ENCODE measurements at regions not wholly inside any gene's neighbourhood (a gene's known extent, or its start where the extent isn't known, plus 50 kb on each side); places are given as distances from the start of the nearest gene placed in this dataset.

DNA sequence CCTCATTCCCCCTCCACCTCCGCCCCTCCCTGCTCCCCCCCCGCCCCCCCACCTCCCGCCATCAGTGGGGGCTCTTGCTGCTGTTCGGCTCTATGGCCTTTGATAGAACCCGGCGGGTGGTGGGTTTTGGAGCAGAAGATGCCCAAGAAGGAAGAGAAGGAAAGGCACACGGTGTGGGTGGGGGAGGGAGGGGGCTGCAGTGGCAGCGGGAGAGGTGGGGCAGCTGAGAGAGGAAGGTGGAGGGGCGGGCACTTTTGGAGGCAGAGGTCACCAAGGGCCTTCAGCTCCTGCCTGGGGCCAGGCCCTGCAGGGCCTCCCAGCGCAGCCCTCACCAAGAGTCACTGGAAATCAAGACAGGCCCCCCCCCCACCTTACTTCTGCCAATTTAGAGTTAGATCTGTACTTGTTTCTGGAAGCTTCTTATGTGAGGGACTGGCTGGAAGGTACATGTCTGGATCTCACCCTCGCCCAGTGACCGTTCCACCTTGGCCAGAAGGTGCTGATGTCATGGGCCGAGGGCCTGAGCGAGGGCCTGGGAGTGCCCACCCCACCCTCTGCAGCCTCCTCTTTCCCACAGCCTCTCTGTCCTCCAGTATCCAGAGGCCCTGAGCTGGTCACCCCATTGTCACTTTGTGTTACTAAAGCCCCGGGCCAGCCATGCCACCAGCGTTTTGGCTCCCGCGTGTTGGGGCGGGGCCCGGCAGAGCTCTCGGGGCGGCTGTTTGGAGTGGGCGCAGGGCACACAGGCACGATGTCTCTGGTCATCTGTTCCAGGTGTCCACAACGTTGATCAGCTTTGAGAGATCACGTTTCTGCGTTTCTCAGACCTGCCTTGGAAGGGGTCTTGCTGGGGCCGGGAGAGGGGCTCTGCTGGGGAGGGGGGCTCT lies 153.9 kb downstream of the KIF26A start:
- no peak for DNase-seq

DNA sequence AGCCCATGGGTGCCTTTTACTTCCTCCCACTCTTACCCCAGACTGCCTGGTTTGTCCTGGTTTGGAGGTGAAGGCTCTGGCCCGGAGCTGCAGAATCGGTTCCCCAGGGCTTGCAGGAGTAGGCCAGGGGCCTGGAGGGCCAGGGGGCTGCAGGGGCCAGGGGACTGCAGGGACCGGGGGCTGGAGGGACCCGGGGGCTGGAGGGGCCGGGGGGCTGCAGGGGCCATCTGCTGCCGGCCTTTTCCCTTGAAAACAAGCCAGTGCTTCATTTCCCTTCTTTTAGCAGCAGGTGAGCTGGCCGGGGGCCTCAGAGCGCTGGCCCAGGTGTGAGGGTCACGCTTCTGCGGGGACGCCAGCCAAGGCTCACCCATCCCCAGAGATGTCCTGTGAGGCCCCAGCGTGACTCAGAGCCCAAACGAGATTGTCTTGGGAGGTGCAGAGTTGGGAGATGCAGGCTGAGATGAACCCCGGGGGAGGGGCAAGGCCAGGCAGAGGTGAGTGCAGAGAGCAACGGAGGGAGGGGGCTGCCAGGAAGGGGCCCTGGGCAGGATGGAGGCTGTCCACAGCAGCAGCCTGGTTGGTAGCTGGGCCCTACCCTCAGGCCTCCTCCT lies 154.9 kb downstream of the KIF26A start:
- no peak for DNase-seq

DNA sequence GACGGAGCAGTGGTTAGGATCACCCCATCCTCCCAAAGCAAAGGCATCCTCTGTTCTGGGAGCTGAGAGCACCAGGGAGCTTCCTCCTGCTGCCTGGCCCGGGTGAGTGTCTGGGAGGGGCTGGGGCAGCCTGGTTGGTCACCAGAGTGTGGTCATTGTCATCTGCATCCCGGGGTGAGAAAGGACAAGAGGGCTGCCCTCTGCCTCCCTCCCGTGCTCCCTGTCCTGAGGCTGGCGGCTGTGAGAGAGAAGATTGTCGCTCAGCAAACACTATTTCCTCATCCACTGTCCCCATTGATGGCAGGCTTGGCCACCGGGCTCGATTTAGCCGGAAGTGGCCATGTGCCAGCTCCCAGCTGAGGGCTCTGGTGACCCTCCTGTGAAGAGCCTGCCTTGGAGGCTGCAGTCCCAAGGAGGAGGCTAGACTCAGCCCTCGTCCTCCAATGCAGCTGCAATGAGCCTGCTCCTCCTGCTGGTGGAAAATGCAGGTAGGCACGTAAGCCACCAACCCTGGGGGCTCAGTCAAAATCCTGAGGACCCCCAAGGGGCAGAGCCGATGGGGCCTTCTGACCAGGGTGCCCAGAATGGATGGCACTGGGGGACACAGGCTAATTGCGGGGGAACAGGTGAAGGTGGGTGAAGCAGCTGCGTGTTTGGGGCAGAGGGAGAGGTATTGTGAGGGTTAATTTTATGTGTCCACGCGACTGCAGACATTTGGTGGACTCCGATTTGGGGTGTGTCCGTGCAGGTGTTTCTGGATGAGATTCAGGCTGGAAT lies 155.7 kb downstream of the KIF26A start:
- DNase-seq, result no peak

DNA sequence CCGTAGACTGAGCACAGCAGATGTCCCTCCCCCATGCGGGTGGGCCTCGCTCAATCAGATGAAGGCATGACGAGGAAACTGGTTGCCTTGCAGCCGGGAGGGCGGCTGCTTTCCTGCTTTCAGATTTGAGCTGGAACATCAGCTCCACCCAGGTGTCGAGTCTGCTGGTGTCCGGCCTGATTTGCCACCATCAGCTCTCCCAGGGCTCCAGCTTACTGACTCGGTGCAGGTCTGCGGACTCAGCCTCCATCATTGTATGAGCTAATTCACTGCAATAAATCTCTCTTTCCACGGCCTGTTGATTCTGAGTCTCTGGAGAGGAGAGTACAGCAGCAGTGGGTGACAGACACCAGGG lies 156.2 kb downstream of the KIF26A start:
- DNase-seq, result no peak

DNA sequence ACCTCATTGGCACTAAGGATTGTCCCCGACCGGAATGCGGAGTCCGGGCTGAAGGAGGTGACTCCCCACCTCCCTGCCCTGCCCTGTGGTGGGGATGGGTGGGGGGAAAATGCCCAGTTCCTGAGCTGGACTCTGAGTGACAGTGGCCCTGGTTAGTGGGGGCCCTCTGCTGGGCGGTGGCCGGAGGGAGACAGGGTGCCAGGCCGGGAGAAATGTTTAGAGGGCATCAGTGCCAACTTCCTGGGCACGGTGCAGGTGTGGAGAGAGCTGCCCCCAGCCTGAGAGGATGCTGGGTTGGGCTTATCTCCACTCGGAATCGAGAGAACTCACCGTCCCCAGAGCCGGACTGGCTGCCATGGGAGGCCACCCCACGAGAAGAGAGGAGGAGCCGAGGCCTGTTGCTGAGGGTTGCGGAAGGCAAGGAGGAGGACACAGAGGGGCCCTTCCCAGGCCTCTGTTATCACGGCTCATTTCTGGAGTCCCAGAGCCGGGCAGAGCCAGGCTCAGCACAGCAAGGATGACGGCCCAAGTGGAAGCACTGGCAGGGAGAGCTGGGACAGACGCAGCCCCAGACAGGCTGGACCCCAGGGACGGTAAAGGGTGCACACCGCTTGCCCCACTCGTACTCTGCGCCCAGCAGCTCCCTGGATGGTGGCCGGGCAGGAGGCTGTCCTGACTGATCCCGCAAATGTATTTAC lies 156.7 kb downstream of the KIF26A start:
- DNase-seq, result no peak

DNA sequence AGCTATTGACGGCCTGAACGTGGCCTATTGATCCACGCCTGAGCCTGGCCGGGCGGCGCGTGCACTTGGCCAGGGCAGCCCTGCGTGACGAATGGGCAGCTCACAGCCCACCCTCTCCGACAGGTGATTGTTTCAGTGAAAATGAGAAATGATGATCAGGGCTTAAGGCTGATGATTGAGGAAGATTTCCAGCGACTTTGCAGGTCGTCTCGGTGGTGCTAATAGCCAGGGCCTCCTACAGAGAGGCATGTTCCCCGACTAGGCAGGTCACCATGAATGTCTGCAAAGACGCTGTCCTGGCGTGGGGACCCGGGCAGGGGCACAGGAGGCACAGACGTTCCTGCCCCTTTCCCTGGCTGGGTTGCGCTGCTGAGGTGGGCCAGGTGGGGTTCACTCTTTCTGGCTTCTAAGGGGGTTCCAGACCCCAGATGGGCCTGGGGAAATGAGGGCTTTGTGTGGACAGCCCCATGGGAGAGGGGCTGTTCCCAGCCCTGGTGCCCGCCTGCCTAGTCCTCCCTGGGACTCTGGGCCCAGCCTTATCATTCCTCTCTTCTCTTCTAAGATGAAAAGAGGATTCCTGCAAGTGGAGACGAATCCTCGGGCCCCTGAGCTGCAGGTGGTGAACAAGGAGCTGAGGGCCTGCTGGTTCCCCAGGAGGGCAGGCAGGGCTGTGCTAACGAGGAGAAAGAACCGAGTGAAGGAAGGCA lies 157.4 kb downstream of the KIF26A start:
- DNase-seq, result no peak

DNA sequence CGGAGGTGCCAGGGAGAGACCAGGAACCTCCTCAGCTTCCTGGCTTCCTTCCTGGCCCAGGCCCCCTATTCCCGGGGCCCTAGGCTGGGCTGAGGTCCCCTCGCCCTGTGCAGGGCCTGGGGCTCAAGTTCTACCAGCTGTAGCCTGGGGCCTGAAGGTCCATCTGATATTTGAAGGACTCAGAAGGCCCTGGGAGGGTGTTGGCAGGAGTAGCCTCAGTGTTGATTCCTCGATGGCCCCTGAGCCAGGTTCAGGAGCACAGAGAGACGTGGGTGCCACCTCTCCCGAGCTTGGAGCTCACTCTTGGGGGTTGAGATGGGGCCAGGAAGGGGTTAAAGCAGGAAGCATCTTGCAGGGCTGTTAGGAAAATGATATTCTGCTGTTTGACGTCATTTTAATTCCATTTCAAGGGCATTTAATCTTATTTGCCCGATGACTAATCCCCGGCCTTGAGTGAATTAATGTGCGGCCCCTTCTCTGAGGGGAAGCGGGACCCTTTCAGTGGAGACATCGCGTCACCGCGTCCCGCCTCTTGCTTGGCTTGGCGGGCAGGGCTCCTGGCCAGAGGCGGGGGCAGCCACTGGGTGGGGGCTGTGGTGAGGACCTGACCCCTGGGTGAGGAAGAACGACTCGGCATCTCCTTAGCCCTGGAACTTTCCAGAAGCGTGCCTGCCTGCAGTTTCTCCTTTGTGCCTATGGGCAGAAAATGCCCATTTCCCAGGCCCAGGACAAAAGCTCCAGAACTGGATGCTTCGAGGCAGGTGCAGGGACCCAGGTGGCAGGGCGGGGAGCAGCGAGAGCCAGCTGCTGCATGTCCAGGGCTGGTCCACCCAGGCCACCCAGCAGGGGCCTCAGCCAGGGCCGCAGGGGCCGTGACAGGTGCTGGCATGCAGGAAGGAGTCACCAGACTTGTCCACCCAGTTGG lies 158.3 kb downstream of the KIF26A start:
- DNase-seq, result no peak

DNA sequence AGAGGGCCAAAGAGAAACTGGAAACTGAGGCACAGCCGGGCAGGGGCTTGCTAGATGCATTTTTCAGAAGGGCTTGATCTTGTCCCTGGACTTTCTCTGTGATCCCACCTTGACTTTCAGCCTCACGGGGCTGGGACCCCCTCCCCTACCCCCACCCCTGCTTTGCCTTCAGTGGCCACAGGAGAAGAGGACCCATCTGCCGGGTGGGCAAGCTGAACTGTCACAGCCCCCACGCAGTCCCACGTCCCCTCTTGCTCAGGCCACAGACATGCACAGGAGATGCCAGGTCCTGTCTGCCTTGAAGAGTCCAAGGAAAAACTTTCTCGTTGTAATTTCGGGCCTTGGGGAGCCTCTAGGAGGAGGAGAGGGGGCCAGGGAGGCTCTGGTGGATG lies 158.9 kb downstream of the KIF26A start:
- DNase-seq, result no peak

DNA sequence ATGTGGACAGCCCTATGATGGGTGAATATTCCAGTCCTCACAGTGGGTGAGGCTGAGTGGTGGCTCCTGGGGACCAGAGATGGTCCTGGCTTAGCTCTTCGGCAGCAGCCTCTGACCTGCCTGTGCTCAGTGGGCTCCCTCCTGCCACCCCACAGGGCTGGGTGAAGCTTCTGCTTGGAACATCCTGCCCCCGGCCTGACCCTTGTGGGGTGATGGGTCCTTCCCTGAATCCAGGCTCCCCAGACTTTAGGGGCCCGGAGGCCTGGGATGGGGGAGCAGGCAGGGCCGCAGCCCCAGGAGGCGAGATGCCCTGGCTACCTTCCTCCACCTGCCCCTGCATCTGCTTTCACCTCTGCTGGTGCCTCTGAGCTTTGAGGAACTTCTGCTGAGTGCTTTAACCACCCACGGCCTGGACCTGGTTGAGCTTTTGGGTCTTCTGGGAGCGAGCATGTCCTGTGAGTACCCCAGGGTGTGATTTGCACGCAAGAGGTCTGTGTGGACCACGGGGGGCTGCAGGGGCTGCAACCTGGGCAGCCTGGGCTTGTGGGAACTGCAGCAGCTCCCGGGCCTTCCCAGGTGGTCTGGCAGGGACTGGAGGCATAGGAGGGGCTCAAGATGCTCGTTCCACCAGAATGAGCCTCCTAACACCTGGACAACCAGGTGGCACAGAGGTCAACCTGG lies 159.5 kb downstream of the KIF26A start:
- DNase-seq, result no peak

DNA sequence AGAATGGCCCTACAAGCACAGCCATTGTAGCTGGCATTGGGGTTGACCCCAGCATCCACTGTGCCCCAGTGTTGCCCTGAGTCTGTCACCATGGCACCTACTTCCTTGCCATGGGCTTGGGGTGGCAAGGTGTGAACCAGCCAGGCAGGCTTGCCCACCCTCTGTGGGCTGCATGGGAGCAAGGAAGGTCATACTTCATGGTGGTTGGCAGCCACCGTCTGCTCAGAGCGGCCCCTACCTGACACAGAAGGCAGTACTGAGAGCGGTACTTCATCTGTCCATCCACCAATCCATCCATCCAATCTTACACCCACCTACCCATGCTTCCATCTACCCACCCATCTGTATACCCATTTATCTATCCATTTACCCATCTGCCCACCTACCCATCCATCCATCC lies 160.1 kb downstream of the KIF26A start:
- DNase-seq, result no peak

DNA sequence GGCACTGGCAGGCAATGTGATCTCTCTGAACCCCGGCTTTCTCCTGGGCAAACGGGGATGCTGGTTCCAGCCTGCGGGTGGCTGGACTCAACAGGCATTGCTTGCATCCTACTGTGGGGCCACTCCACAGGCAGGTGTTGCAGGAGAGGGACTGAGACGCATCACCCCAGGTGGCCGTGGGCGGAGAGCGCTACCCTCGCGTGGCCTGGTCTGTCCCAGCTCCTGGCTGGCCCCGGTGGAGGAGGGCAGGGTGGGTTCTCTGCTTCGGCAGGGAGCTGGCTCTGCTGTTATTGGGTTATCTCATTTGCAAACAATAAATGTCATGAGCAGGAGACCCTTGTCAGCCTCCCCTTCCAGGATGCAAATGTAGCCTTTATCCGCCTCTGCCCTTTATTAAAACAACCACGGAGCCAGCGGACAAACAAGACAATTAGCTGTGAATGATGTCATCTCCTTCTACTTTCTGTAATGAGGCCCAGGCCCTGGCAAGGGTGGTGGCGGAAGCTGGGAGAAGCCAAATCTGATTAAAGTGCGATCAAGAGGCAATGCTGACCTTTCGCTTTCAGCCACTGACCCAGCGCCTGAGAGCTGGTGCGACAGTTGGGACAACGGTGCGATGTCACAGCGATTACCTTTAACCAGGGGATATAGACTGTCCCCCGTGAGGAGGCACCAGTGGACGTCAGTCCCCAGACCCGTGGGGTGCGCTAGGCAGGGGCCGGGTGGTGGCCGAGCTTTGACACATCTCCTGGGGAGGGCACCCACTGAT lies 161.8 kb downstream of the KIF26A start:
- no peak for DNase-seq

DNA sequence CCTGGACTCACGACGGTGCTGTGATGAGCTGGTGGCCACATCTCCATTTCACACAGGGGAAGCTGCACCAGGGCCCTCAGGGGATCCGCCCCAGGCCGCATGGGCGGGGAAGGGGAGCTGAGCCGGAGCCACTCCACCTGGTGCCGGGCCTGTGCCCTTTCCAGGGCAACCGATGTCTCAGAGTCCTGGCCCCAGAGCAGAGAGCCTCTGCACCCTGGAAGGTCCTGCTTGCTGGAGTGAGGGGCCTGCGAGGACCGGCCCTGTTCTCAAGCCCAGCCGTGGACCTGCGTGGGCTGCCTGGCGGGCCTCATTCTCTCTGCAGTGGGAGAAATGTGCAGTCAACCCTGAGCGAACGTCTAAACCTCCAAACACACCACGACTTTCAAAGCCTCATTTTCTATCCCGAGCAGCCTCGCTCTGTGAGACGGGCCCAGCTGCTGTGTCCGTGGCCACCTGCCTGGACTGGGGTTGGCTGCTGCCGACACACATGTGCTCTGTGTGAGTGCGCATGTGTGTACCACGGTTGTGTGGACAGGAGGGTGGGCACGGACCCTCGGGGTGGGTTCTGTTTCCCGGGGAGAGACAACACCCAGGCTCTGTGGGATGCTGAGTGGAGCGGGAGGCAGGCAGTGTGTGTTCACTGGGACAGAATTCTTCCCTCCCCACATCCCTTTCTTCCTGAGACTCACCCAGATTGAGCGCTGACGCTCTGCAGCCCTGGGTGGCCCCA lies 163.5 kb downstream of the KIF26A start:
- no peak for DNase-seq

DNA sequence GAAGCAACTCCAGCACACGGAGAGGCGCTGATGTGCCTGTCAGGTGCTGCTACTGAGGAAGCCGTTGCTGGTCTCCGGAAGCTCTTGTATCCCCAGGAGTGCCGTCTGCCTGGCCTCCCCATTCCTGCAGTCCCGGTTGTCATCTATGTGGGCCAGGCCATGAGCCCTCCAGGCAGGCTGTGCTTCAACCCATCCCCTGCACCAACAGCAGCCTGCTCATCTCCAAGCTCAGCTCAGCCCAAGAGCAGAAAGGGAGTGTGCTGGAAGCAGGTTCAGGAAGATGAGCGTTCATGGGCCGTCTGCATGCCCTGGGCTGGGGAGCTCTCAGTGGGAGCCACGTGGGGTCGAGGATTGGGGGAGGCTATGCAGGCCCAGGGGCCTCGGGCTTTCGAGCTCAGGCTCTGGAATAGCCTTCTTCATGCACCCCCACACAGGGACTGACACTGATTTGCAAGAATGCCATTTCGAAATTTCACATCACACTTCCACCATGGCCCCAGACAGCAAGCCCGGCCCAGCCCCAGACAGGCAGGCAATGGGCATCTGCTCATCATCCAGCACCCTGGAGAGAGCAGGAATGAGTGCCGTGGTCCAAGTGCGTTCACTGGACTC lies 164.5 kb downstream of the KIF26A start:
- no peak for DNase-seq

DNA sequence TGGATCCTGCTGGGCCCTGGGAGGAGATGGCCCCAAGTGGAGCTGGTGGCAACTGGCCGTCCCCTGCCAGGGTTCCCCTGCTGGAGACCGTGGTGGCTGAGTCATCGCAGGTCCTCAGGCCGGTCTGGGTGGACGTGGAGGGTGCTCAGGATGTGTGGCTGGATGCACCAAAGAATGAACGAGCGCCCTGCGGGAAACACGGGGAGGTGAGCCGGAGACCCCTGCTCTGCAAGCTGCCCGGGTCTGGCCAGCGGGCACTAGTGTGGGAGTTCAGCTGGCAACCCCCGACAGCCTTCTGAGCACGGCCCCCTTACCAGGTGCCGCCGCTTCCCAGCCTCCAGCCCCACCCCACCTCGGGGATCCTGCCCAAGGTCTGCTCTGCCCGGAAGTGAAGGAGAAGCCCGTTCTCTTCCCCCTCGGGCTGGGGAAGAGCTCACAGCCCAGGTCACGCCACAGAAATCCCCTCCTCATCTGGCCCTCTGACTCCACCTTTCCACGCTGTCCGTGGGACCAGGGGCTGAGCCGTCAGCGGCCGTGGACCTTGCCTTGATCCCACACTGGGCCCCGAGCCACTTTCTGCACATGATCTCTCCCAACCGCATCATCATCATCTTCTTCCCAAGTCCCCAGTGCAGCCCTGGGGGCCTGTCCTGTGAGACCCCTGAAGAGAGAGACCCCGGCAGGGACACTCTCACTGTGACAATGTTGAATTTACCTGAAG lies 165.5 kb downstream of the KIF26A start:
- DNase-seq, result no peak

DNA sequence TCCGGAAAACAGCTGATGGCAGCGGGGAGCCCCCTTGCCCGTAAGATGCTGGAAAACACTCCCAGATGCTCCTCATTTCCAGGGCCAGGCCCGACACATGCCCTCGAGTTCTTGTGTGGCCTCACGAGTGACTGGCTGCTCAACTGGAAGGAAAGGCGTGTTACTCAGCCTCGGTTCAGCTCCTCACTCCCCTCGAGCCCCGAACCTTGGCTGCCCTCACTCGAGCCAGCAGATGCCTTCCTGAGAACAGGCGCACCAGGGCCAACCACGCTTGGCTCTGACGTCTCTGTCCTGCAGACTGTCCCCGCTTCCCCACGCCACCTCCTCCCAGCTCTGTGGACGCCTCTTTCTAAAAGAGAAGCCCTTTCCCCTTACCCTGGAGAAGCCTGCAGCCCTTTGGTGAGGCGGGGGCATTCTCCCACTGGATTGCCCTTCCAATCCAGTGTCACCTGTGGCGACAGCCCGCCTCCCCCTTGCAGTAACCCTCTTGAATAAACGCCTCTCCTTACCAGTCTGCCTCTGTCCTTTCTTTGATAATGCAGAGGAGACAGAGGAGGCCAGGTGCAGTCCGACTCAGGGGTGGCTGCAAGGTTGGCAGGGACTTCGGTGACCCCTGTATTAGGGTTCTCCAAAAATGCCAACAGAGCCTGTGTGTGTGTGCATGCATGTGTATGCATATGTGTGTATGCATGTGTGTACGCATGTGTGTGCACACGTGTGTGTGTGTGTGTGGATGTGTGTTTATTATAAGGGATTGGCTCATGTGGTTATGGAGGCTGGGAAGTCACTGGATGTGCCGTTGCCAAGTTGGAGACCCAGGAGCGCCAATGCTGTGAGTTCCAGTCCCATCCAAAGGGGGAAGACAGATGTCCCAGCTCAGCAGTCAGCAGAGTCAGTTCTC lies 166.3 kb downstream of the KIF26A start:
- DNase-seq, result no peak

DNA sequence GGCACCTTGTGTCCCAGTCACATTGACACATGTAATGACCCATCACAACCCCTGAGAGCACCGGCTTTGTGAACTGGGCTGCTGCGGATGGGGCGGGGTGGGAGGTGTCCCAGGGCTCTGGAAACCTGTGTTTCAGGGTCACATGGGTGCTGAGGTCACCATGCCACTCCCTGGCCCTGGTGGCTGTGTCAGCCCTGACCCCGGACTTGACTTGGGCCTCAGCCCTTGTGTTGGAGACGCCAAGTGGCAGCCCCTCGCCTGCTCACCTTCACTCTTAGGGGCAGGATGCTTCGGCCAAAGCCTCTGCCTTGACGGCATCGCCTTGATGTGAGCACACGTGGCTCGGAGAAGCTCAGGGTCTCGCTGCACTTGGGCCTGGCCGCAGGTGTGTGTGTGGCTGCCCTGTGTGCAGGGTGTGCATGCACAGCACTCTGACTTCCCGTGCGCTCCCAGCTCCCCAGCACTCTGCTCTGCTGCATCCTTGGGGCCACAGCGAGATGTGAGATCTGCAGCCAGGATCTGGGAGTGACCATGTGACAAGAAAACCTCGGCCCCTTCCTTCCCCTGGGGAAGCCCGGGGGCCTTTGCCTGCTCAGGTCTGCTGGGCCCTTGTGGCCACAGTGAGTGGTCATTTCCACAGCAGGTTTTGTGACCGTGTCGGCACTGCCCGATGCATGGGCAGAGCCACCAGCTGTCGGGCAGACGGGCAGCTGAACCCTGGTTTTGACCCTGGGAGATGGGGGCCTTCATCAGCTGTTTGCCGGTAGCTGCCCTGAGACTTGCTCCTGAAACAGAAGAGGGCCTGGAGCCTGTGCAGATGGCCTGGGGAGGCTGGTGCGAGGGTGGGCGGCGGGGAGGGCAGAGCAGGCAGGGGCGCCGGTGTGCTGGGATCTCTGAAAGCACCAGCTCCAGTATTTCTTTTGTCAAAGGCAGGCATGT lies 167.4 kb downstream of the KIF26A start:
- DNase-seq, result no peak

Data from KG1 (cell line).